HG03520 (cell line): ENCODE measurements at regions not wholly inside any gene's neighbourhood (a gene's known extent, or its start where the extent isn't known, plus 50 kb on each side); places are given as distances from the start of the nearest gene placed in this dataset.
"Not testable (repeated sequence)": the region's sequence is repeated elsewhere in the genome, so short reads cannot be mapped to it uniquely, and the experiment has no call there.

Experiments used
- ATAC-seq: cut with Tn5 transposase; IDR thresholded peaks from one replicate; pipeline ENCODE4 v1.9.1; 2021; ENCODE audit warnings: mild to moderate bottlenecking, moderate library complexity; ENCODE audit not compliant: unreplicated experiment

DNA sequence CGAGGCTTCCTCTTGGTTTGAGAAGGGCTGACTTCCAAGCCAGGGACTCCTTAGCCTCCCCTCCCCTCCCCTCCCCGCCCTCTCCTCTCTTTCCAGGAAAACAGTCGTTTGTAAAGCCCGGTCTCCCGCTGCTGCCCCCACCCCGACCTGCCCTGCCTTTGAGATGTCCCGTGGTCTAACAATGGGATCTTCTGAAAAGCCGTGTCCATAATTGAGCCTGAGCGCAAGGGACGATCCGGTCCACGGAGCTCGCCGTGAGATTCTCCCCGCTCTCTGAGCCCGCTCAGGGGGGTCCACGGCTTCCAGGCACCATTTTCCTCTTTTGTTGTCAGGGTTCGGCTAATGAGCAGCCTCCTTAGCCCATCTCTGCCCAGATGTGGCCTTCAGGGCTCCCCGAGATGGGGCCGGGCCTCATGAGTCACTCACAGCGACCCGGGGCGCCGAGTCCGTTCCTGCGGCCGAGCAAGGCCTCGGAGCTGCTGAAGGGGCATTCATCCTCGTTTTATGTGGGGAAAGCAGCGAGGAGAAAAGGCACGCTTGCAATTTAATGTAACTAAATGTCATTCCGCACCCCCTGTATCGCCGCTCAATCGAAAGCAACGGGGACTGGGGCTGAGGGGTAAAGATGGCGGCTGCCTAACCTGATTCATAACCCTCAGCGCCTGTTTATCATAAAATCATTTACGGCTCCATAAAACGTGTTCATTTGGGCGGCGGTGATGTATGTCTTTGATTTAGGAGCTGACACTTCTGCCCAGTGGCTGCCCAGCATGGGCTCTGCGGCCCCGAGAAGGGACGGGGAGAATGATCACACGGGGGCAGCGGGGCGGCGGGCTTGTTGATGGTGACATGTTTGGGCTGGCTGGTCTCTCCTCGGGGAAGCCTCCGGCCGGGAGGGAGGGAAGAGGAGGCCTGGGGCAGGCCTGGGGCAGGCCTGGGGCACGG is 232.6 kb upstream of the C1orf174 start:
- no peak for ATAC-seq

DNA sequence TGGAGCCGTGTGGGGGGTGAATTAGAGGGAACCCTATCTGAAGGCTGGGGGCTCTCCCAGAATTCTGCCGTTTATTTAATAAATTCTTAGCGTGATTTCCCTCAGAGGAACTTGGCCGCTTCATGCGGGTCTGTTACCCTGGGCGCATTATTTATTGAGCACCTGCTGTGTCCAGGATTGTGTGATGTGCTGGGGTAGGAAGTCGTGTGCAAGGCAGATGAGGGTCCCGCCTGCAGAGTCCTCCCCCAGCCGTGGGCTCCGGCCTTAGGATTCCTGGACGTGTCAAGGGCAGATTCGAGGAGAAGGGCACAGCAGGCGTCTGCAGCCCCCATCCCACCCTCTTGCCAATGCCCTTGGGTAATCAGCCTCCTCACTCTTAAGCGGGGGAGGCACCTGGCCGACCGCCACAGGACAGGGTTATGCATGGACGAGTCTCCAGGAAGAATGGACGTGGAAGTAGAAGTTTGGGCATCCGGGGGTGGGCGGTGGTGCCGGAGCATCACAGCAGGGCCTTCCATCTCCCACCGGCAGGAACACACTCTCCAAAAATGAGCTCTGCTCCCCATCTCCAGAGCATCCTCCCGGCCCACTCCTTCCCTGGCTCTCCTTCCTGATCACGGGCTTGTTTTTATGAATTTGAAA is 233.3 kb upstream of the C1orf174 start:
- ATAC-seq, result no peak

DNA sequence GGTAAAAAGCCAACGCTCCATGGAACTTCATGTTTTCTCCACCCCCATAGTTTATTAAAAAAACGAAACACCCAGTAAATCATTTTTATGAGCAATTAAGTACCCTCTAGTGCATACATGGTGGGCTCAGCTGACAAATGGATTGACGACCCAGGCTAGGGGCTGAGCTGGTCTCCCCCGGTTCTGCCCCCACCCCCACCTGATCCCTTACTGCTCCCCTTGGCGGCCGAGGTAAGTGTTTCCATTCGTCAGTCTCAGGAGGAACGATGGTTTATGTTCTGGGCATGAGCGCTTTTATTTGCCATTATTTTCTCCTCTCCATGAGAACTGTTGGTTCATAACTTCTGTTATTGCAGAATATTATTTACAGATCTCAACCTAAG is 233.9 kb upstream of the C1orf174 start:
- no peak for ATAC-seq

DNA sequence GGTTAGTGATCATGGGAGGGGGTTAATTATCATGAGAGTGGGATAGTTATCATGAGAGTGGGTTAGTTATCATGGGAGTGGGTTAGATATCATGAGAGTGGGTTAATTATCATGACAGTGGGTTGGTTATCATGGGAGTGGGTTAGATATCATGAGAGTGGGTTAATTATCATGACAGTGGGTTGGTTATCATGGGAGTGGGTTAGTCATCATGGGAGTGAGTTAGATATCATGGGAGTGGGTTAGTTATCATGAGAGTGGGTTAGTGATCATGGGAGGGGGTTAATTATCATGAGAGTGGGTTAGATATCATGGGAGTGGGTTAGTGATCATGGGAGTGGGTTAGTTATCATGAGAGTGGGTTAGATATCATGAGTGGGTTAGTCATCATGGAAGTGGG is 235.8 kb upstream of the C1orf174 start:
- ATAC-seq, result not testable (repeated sequence)

DNA sequence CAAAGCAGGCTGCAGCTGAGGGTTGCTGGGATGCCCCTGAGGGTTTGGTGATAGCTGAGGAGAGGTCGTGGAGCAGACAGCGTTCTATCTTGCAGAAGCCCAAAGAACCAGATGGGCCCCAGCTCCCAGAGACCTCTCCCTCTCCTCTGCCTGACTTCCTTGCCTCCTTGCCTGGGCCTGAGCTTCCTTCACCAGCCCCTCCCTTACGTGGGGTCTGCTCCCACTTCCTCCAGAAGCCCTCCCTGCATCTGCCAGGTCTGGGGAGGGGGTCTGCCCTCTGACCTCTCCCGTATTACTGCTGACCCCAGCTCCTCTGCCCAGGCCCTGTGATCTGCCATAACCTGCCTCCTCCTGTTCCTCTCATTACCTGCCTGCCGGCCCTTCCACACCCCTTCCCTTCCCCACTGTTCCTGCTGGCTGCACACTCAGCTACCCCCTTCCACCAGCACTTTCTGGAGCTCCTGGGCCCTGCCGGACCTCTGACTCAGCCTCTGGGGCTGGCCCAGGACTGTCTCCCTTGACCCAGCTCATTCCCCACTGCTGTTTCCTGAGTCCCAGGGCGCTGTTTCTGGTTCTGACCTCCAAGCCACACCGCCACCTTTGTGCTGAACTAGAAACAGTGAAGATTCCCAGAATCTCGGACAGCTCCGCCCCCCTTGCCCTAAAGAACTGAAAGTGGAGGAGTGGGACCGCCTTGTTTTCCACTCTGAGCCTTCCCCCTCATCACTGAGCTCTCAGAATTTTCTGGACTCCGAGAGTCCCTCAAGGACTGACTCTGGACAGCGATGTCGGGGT is 237.7 kb upstream of the C1orf174 start:
- no peak for ATAC-seq

DNA sequence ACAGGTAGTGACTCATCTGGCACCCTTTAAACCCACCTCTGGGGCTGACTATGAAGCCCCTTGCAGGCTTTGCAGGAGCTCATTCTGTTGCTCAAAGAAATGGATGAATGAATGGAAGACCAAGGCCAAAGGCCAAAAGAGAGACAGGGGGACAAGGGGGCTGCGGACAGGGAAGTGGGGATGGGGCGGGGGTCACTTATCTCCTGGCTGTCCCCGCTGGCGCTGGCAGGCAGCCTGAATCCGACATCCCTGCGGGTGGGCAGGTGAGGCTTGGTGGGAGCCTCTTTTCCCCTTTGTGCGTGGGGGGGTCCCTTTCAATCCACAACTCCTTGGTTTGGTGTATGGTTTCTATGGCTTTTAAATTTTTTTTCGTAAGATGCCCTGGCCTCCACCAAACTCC is 239.6 kb upstream of the C1orf174 start:
- ATAC-seq, result no peak

DNA sequence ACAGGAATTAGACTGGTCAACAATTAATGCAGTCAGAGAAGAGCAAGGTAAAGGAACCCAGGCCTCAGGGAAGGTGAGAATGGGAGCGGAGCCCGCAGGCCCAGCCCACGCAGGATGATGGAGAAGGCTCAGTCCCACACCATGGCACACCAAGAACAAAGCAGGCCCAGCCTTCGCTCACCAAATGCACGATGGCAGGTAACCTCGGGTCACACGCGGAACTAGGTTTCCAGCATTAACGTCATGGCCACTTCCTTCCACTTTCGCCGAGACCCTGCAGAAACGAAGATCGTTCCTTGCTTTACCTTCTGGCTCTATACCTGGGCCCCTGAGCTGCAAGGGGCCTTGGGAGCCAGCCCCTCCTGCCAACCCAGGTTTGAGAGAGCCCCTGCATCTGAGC is 240.2 kb upstream of the C1orf174 start:
- ATAC-seq, result no peak

DNA sequence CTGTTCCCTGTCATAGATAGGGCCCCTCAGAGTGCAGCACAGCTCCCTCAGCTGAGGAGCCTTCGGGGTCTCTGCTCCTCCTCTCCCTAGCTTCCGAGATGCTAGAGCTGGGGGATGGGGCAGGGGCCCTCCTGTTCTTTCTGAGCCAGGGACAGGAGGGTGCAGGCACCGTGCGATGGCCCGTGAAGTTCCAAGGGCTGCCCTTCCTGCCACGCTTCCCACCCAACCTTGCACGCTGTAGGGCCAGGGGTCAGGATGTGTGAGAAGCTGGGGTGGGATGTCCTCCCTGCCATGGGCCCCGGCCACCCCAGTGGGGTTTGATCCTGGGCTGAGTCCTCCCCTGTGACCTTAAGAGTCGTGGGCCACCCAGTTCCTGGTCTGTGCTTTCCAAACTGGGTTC is 240.7 kb upstream of the C1orf174 start:
- ATAC-seq, result no peak

DNA sequence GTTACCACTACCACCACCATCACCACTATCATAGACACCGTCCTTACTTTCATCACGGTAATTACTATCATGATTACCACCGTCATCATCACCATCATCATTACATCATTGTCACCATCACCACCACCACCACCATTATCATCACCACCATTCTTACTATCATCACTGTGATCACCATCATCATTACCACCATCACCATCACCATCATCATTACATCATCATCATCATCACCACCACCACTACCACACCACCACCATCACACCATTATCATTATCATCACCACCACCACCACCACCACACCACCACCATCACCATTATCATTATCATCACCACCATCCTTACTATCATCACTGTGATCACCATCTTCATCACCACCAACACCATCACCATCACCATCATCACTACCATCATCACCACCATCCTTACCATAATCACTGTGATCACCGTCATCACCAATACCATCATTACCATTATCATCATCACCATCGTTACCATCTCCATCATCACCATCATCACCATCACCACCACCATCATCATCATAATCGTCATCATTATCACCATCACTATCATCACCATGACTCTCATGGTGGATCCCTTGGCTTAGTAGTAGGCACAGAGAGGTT is 244.4 kb upstream of the C1orf174 start:
- no peak for ATAC-seq

DNA sequence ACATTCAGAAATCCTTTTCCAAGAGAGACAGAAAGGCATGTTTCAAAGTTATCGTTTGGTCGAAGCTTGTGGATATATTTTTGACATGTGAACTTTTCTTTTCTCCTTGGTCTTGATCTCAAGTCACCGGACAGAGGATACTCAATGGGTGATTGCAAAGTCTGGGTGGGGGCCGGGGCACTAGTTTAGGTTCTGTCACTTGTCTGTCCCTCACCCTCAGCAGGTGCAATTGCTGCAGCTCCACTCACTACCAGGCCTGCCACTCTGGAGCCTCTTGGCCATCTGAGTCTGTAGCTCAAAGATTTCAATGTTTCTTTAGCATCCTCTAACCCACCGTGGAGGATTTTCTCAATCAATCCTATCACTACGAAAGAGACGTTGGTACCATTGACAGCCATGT is 246.0 kb upstream of the C1orf174 start:
- no peak for ATAC-seq

DNA sequence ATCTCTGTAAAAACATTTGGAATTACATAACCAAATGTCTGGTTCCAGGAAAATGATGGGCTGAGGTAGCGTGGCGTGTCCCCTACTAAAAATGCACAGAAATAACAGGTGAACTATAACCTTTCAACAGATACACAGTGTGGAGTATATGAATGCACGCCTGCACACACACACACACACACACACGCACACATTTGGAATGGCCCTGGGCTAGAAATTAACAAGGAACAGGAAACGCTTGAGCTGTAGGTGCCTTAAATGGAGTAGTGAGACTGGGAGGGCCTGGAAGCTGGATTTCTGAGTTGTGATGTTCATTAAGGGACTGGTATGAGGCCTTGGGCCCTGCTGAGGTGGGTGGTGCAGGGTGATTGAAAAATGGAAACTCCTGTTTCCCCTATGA is 246.5 kb upstream of the C1orf174 start:
- no peak for ATAC-seq

DNA sequence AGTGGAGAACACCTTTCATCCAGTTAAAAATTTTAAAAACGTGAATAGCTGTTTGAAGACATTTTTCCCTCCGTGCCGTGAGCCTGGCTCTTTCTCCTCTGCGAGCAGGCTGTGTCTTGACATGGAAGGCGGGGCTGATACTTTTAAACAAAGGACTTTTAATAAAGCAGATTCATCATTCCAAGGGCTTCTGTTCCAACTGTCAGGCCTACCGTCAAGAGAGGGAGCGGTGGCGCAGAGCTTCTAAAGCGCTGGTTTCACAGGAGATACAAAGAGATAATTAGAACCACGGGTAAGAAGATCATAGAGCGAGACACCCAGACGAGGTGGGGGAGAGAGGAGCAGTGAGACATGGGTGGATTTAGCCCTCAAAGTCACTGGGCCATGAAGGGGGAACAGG is 247.4 kb upstream of the C1orf174 start:
- ATAC-seq, result no peak

DNA sequence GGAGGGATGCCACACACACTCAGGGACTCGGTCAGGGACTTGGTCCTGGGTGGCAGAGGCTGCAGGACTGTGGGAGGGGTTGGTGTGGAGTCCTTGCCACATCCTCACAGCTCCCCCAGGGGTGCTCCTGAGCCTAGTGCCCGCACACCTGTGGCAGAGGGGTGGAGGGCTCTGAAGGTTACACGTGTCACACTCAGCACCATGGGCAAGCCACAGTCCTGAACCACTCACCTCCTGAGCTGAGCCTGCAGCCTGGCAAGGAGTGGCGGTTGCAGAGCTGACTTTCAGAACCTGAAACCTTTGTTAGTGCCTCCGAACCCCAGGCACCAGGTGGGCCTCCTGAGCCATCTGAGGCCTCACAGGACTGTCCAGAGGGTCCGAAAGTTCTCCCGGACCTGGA is 249.2 kb upstream of the C1orf174 start:
- ATAC-seq, result no peak

DNA sequence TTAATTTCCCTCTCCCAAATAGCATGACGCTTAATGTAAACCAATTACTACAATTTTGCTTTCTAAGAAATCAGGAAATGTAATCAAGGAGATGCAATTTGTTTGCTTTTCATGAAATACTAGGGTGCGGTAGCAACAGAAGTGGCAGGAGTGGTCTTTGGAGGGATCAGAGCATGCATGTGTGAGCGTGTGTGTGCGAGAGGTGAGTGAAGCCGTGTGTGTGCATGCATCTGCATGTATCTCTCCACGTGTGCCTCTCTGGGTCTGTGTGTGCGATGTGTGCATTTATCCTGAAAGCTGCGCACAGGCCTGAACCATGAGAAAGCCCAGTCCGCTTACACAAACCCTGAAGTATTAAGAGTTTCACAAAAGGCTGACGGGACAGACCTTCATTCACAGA is 249.8 kb upstream of the C1orf174 start:
- no peak for ATAC-seq

DNA sequence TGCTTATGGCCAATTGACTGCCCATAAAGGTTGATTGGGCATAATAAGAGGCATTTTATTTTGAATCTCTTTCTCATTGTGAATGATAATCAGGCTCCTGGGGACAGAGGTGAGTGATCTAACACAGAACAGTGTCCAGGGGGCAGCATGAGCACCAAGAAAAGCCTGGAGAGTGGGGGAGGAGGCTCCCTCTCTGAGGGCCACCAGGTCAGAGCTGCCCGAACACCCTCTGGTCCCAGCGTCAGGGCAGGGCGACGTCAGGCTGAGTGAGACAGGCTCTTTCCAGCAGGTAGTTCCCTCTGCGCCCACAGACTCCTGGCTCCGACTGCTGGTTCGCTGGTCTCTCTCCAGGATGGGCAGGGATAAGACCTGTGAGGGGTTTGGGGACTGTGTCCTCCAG is 250.2 kb upstream of the C1orf174 start:
- no peak for ATAC-seq

DNA sequence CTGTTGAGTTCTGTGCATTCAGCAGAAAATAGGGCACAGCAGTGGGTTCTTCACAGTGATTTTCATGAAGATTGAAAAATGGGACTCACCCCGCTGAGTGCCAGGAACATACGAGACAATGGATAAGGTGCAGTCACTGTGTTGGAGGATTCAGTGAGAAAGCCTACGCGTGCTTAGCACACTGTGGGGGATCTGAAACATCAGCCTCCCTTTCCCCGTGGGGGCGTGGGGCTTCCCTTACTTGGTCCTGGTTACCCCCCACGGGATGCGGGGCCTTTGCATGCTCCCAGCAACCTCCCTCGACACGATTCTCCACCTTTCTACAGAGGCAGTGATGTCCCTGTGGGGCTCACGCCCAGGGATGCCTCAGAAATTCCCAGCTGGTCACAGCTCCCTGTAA is 252.2 kb upstream of the C1orf174 start:
- no peak for ATAC-seq

DNA sequence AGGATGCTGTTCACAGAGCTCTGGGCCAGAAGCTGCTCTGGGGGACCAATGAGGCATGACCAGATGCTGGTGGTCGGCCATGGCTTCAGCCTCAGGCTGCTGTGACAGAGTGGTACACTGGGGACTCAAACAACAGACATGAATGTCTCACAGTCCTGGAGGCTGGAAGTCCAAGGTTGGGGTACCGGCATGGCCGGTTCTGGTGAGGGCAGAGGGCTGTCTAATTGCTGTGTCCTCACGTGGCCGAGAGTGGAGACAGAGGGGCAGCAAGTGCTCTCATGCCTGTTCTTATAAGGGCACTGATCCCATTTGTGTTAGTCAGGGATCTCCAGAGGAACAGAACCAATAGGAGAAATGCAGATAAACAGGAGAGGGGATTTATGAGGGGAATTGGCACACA is 253.5 kb upstream of the C1orf174 start:
- no peak for ATAC-seq

DNA sequence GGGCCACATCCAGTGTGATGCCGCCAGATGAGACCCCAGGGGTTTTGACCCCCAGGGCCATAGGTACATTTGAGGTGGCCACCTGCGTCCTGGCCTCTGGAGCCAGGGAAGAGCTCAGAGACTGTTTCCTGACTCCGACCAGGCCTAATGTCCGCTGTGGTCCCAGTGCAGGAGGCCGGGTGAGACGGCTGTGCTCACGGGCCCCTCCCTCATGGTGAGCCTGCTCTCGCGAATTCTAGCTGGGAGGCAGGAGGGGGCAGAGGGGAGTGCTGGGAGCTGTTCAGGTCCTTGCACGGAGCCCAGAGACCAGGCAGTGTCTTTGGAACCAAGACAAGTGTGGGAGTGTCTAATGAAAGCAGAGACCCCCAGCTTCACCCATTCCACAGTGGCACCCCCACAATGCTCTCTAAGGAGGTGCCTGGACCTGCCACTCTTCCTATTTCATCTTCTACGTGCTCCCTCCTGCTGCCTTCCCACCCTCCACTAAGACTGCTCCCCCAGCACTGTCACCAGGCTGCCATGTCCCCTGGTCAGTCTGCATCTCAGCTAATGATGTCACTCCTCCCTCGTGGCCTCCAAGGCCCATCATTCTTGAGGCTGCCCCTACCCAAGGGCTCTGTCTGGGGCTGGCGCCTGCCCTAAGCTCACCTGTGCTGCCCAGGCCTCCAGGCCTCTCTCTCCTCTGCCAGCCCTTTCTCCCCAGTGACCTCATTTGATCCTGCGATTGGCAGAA is 256.3 kb upstream of the C1orf174 start:
- ATAC-seq, result no peak

DNA sequence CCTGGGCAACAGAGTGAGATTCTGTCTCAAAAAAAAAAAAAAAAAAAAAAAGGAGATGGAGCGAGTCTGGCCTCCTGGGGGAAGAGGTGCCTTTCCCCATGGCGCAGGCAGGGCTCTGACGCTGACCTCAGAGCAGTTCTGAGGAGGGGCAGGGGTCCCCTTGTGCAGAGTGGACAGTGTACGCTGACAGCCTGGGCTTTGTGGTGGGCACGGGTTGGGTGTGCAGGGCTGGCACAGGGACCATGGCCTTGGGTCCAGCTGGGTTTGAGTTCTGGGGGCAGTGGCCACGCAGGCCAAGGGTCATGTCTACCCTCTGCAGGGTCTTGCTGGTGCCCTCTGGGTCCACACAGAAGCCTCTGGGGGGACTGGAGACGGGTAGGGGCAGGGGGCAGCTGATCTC is 260.1 kb upstream of the C1orf174 start:
- no peak for ATAC-seq

DNA sequence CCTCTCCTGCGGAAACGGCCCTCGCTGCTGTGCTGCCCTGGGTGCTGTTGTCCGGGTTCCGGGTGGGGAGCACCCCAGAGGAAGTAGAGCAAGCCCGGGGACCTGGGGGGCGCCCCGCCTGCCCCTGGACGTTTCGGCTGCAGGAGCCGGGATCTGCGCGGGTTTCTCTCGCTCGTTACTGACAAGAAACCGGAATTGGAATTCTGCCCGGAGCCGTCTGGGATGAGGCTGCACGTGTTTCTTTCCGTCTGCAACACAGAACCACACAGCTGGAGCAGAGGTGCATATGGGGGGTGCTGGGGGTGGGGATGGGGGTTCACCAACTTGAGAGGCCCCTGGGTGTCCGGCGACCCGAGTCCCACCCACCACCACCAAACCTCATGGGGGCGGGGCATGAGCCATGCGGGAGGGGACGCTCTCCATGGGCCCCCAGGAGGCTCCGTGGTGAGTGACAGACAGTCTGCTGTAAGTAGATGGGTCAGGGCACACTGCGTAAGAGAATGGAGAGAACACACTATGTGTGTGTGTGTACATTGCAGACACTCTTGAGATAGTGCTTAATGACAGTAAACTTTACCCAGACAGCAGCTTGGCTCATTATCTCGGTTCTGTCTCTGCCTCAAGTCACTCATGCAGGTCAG is 261.4 kb upstream of the C1orf174 start:
- no peak for ATAC-seq
